Nephron (organoid): ENCODE measurements at regions not wholly inside any gene's neighbourhood (a gene's known extent, or its start where the extent isn't known, plus 50 kb on each side); places are given as distances from the start of the nearest gene placed in this dataset.

Source experiments
- H3K27ac Mint-ChIP-seq, 3 experiments: 2 replicates each; pipeline ENCODE4 v1.8.0; 2020; ENCODE audit warnings: mixed read lengths in 3 of 3, mild to moderate bottlenecking in 2 of 3, moderate library complexity in 1 of 3
- H3K27me3 Mint-ChIP-seq: 2 replicates; pipeline ENCODE4 v1.8.0; 2021; ENCODE audit warnings: low read depth, mild to moderate bottlenecking, moderate library complexity, mixed read lengths
- H3K36me3 Mint-ChIP-seq: 2 replicates; pipeline ENCODE4 v1.8.0; 2020; ENCODE audit warnings: low read depth, mixed read lengths
- H3K4me1 Mint-ChIP-seq: 2 replicates; pipeline ENCODE4 v1.8.0; 2020; ENCODE audit warnings: mixed read lengths
- H3K4me3 Mint-ChIP-seq, 3 experiments: 2 replicates each; pipeline ENCODE4 v1.8.0; 2020; ENCODE audit warnings: mild to moderate bottlenecking in 3 of 3, mixed read lengths in 3 of 3, moderate library complexity in 2 of 3
- H3K9me3 Mint-ChIP-seq: 2 replicates; pipeline ENCODE4 v1.8.0; 2020; ENCODE audit warnings: mixed read lengths
- TF ChIP-seq, protein P1 (sequence below), 3 experiments: fragments of 200-600 bp; sonication (generic); IDR thresholded peaks; one replicate each; pipeline ENCODE4 v1.5.0; 2021; ENCODE audit warnings: antibody characterized with exemption in 3 of 3; ENCODE audit not compliant: unreplicated experiment in 3 of 3

DNA sequence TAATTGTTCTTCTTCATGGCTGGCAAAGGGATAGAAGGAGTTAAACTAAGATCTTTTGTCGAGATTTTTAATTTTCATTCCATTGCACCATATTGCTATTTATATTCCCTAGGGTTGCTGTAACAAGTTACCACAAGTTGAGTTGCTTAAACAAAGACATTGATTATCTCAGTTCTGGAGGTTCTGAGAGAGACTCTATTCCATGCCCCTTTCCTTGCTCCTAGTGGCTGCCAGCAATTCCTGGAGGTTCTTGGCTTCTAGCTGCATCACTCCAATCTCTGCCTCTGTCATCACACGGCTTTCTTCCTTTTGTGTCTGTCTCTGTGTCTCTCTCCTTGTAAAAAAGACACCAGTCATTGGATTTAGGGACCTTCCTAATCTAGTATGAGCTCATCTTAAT lies 136.6 kb upstream of the DAB2 start:
- H3K36me3 Mint-ChIP-seq, result no peaks in the 10 kb centered on the region
- no peaks in the 10 kb centered on the region for H3K9me3 Mint-ChIP-seq
- H3K4me3 Mint-ChIP-seq, result no peak overlapping the region
- TF ChIP-seq, protein P1, sequence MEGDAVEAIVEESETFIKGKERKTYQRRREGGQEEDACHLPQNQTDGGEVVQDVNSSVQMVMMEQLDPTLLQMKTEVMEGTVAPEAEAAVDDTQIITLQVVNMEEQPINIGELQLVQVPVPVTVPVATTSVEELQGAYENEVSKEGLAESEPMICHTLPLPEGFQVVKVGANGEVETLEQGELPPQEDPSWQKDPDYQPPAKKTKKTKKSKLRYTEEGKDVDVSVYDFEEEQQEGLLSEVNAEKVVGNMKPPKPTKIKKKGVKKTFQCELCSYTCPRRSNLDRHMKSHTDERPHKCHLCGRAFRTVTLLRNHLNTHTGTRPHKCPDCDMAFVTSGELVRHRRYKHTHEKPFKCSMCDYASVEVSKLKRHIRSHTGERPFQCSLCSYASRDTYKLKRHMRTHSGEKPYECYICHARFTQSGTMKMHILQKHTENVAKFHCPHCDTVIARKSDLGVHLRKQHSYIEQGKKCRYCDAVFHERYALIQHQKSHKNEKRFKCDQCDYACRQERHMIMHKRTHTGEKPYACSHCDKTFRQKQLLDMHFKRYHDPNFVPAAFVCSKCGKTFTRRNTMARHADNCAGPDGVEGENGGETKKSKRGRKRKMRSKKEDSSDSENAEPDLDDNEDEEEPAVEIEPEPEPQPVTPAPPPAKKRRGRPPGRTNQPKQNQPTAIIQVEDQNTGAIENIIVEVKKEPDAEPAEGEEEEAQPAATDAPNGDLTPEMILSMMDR (IDR thresholded peaks at IDR 0.05; ENCODE audit: unreplicated experiment in 3 of 3), result no peak
- no peak overlapping the region for H3K27ac Mint-ChIP-seq
- peaks cover under 1% of the 10 kb centered on the region for H3K4me1 Mint-ChIP-seq
- H3K27me3 Mint-ChIP-seq, result no peaks in the 10 kb centered on the region

GRCh38 chr5:39560726-39561125 lies 135.9 kb upstream of the DAB2 start:
- Mint-ChIP-seq H3K36me3 (no peaks in the 10 kb centered on the region), H3K27me3 (no peaks in the 10 kb centered on the region), H3K9me3 (no peaks in the 10 kb centered on the region), H3K4me1 (no peaks in the 10 kb centered on the region), H3K4me3 (no peak overlapping the region), H3K27ac (no peak overlapping the region)
- TF ChIP-seq, protein P1 (IDR thresholded peaks at IDR 0.05; ENCODE audit: unreplicated experiment in 3 of 3), result no peak

DNA sequence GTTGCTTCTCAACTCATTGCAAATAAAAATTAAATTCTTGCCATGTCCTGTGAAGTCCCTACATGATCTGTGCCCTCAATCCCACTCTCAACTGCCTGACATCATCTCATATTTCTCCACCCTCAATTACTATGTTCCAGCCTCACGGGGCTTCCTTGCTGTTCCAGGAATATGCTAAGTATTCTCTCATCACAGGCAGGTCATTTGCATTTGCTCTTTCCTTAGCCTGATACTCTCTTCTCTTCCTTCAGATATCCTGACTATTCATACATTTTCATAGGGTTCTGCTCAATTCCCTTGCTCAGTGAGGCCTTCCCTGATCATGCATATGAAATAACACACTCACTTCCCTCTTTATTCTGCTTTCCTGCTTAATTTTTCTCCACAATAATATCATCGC lies 135.1 kb upstream of the DAB2 start:
- H3K4me3 Mint-ChIP-seq, result no peak overlapping the region
- no peaks in the 10 kb centered on the region for H3K9me3 Mint-ChIP-seq
- no peaks in the 10 kb centered on the region for H3K27me3 Mint-ChIP-seq
- H3K27ac Mint-ChIP-seq, result no peak overlapping the region
- no peaks in the 10 kb centered on the region for H3K4me1 Mint-ChIP-seq
- H3K36me3 Mint-ChIP-seq, result no peaks in the 10 kb centered on the region
- TF ChIP-seq, protein P1 (IDR thresholded peaks at IDR 0.05; ENCODE audit: unreplicated experiment in 3 of 3), result no peak

GRCh38 chr5:39558541-39558940 lies 133.8 kb upstream of the DAB2 start:
- no peak overlapping the region for H3K27ac Mint-ChIP-seq
- no peak overlapping the region for H3K4me3 Mint-ChIP-seq
- H3K36me3 Mint-ChIP-seq, result no peaks in the 10 kb centered on the region
- H3K4me1 Mint-ChIP-seq, result no peaks in the 10 kb centered on the region
- peaks cover 4% of the 10 kb centered on the region for H3K27me3 Mint-ChIP-seq
- H3K9me3 Mint-ChIP-seq, result no peaks in the 10 kb centered on the region
- TF ChIP-seq, protein P1 (IDR thresholded peaks at IDR 0.05; ENCODE audit: unreplicated experiment in 3 of 3), result no peak

DNA sequence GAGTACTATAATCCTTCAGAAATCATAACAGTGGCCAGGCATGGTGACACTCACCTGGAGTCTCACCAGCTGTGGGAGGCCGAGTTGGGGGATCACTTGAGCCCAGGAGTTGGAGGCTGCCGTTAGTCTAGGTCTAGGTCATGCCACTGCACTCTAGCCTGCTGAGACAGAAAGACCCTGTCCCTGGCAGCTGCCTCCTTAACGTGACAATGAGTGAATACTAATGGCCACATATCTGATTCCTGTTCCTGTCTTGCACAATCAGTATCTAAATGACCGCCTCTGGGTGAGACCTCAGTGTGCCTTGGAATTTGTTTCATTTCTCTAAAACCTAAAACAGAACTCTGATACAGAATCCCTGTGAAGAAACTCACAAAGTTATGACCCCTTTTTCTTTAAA lies 131.0 kb upstream of the DAB2 start:
- TF ChIP-seq, protein P1 (IDR thresholded peaks at IDR 0.05; ENCODE audit: unreplicated experiment in 3 of 3), result no peak

DNA sequence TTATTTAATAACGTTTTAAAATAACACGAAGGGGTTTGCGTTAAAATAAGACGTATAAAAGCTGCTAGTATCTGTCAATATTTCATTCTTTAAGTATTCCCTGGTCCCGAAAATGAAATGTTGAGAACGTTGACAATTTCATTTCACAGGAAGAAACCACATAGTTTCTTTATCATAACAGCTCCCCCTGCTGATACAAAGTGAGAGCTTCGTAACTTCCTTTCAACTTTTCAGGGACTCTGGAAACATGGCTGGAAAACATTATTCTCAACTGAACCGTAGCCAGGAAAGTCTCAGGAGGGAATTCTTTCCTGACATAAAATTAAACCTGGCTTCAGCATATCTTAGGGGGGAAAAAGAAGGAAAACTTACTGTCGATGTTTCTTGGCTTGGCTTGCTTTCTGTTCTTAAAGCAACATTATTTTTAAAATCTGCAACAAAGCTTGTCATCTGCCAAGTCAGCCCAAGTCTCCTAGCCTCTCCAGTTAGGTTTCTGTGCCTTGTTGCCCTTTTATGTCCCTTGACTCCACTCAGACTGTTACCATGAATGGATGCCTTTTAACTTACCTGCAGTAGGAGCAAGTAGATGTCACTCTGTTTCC lies 122.9 kb upstream of the DAB2 start:
- TF ChIP-seq, protein P1 (IDR thresholded peaks at IDR 0.05; ENCODE audit: unreplicated experiment in 3 of 3), result peak; percentile 63 to 83 (median 77)
- H3K27ac Mint-ChIP-seq, result peak overlapping the region; percentile 71 to 85 (median 79)
- H3K4me3 Mint-ChIP-seq, result no peak overlapping the region
- H3K27me3 Mint-ChIP-seq, result no peaks in the 10 kb centered on the region
- peaks cover 2% of the 10 kb centered on the region for H3K9me3 Mint-ChIP-seq
- H3K36me3 Mint-ChIP-seq, result no peaks in the 10 kb centered on the region
- peaks cover 28% of the 10 kb centered on the region for H3K4me1 Mint-ChIP-seq

More for the DNA sequence above, 131.0 kb upstream of the DAB2 start:
- Mint-ChIP-seq H3K27ac (no peak overlapping the region), H3K9me3 (no peaks in the 10 kb centered on the region), H3K36me3 (no peaks in the 10 kb centered on the region), H3K27me3 (peaks cover 4% of the 10 kb centered on the region), H3K4me1 (no peaks in the 10 kb centered on the region), H3K4me3 (no peak overlapping the region)
